GM18505 (cell line): ENCODE measurements at regions not wholly inside any gene's neighbourhood (a gene's known extent, or its start where the extent isn't known, plus 50 kb on each side); places are given as distances from the start of the nearest gene placed in this dataset.

ENCODE experiments used
- ATAC-seq: cut with Tn5 transposase; IDR thresholded peaks from one replicate; pipeline ENCODE4 v1.9.1; 2021; ENCODE audit not compliant: unreplicated experiment
- POLR2A ChIP-seq: IDR thresholded peaks from 4 replicates; pipeline ENCODE4 v1.6.1; 2011; ENCODE audit warnings: borderline replicate concordance; ENCODE audit not compliant: insufficient read depth, insufficient read length; ENCODE audit errors: extremely low read depth

DNA sequence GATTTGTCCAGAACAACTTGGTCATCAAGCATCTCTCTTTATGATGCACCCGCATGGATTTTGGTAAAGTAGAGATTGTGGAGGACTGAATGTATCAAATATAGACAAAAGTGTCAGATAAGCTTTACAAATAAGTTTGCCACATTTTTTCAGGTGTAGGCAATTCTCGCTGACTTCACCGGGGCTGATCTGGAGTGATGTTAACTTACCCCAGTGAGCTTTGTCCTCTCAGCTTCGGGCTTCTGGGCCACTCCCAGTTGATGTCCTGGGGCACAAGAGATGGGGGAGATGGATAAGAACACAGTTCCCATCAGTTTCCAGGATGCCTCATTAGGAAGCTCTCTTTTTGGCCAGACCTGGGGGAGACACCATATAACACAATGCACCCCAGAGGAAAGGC is 117.7 kb downstream of the ETS2 start:
- no peak for ATAC-seq
- TF ChIP-seq POLR2A, result no peak

DNA sequence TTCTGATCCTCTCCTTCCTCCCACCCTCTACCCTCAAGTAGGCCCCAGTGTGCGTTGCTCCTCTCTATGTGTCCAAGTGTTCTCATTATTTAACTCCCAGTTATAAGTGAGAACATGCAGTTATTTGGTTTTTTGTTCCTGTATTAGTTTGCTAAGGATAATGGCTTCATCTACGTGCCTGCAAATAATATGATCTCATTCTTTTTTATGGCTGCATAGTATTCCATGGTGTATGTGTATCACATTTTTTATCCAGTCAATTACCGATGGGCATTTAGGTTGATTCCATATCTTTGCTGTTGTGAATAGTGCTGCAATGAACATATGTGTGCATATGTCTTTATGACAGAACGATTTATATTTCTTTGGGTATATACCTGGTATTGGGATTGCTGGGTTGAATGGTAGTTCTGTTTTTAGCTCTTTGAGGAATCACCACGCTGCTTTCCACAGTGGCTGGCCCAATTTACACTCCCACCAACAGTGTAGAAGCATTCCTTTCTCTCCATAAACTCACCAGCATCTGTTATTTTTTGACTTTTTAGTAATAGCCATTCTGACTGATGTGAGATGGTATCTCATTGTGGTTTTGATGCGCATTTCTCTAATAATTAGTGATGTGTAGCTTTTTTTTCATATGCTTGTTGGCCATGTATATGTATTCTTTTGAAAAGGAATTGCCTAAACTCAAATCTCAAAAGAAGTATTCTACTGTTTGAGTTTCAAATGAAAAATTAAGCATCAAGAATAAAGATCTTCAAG is 116.9 kb downstream of the ETS2 start:
- ATAC-seq, result no peak
- no peak for TF ChIP-seq POLR2A

DNA sequence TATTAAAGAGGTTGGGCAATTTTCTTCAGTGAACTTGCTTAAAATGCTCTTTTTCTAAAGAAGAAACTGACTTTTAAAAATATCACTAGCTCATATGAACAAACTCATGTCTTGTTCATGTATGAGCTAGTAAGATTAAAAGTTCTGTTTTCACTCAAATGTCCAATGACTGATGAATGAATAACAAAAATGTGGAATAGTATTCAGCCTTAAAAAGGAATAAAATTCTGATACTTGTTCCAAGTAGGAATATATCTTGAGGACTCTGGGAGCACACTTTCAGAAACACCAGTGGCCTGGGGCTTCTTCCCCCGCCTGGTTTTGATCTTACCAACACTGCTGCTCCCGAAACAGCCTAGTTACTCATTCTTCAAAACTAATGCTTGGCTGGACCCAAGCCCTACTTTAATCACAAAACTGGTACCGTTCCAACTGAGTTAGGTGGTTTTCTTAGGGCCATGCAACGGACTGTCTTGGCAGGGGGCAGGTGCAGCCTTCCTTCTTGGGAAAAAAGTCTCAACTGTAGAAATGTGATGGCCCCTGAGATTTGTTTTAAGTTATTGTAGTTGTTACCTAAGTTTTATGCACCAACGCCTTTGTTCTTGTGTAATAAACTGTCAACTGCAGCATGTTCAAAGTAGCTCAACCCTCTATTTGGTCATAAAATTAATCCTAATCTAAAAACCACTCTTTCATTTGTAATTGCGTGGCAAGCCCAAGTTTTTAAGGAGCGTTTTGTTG is 116.0 kb downstream of the ETS2 start:
- no peak for TF ChIP-seq POLR2A
- no peak for ATAC-seq

DNA sequence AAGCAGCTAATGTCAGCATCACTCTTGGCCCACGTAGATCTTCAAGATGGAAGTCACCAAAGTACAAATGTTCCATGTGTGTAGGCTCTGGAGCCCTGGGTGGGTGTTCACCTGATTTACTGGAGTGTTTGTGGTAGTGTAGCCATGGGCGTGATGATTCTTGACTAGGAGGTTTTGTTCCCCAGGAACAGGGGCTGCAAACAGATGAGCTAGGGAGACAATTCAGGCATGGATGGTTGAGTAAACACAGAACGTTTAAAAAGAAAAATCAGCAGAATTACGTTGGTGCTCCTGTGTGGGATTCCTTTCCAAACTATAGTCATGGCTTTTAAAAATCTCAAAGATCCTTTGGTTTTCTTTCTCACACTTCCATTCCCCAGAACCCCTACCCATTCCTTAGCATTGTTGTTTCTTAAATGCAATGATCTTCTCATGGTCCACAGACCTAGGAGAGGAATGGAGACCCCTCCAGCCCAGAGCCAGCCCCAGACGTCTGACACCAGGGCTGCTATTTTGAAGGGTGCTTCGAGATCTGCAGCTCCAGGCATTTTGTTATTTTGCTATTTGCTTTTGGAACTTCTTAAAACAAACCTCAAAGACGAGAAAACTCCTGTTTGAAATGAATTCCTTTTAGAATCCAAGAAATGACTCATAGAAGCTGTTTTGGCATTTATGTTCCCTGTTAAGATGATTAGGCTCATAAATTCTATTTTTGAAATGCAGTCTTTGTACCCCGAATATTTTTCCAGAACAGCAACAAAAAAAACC is 115.1 kb downstream of the ETS2 start:
- no peak for ATAC-seq
- TF ChIP-seq POLR2A, result no peak

GRCh38 chr21:38918607-38919346 is 113.0 kb downstream of the ETS2 start:
- TF ChIP-seq POLR2A, result no peak
- no peak for ATAC-seq

GRCh38 chr21:38917043-38917774 is 111.5 kb downstream of the ETS2 start:
- no peak for TF ChIP-seq POLR2A

DNA sequence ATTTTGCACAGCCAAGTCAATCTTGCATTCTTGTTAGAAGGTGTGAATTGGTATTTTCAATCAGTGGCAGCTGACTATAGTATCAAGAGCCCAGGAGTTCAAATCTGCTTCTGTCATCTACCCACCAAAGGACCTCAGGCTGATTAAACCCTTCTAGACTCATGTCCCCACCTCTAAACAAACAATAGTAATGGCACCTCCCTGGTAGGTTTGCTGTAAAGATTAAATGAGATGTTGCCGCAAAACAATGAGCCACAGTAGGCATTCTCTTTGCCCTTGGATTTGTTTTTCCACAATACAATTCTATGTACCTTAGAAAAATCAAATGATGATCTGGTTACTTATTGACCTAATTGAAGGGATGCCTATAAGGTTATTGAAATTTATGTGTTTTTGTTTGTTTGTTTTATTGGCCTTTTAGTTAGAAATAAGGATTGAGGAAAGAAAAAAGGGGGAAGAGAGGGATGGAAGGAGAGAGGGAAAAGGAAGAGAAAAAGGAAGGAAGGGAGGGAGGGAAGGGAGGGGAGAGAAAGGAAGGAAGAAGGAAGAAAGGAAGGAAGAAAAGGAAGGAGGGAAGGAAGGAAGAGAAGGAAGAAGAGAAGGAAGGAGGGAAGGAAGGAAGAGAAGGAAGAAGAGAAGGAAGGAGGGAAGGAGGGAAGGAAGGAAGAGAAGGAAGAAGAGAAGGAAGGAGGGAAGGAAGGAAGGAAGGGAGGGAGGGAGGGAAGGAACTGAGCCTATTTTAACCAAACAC is 110.7 kb downstream of the ETS2 start:
- no peak for TF ChIP-seq POLR2A
- no peak for ATAC-seq

More at GRCh38 chr21:38917043-38917774, 111.5 kb downstream of the ETS2 start:
- ATAC-seq, result no peak

GRCh38 chr21:38915546-38915945 is 109.8 kb downstream of the ETS2 start:
- ATAC-seq, result no peak
- TF ChIP-seq POLR2A, result no peak

DNA sequence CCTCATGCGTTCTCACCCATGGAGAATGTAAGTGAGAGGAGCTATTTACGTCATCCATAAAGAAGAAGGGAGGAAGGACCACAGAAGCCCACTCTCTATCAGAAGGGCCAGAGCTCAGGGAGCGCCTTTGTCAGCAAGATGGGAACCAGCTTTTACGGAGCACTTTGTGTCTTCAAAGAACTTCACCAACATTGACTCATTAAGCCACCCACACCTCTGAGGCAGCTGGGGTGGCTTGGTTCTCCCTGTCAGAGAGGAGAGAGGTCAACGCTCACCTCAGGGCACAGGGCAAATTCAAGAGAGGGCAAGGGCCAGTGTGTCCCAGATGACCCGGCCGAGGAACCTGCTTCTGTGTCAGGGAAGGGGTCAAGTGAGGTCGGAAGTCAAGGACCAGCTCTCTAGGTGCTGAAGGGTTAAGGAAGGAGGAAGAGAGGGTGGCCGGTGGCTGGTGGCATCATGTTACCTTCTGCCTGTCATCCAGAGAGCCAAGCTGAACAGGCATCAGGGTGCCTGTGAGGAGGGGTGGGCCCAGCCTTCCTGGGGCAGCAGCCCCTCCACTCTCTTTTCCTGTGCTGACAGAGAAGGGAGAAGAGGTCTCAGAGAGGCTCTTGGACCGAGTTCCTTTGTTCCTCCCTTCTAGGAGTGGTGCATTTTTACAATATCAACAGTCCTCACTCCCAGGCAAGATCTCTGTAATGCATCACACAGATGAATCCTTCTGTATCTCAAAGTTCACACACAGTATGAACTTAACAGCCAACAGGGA is 109.0 kb downstream of the ETS2 start:
- no peak for ATAC-seq
- TF ChIP-seq POLR2A, result no peak

GRCh38 chr21:38913893-38914527 is 108.3 kb downstream of the ETS2 start:
- TF ChIP-seq POLR2A, result no peak
- no peak for ATAC-seq

- ATAC-seq, result no peak
- TF ChIP-seq POLR2A, result no peak
Measured at GRCh38 chr21:38913120-38913892, 107.6 kb downstream of the ETS2 start.

GRCh38 chr21:38912789-38913119 is 107.0 kb downstream of the ETS2 start:
- TF ChIP-seq POLR2A, result no peak
- no peak for ATAC-seq
